ENCODE measurements at regions not wholly inside any gene's neighbourhood (a gene's known extent, or its start where the extent isn't known, plus 50 kb on each side); places are given as distances from the start of the nearest gene placed in this dataset.

DNA sequence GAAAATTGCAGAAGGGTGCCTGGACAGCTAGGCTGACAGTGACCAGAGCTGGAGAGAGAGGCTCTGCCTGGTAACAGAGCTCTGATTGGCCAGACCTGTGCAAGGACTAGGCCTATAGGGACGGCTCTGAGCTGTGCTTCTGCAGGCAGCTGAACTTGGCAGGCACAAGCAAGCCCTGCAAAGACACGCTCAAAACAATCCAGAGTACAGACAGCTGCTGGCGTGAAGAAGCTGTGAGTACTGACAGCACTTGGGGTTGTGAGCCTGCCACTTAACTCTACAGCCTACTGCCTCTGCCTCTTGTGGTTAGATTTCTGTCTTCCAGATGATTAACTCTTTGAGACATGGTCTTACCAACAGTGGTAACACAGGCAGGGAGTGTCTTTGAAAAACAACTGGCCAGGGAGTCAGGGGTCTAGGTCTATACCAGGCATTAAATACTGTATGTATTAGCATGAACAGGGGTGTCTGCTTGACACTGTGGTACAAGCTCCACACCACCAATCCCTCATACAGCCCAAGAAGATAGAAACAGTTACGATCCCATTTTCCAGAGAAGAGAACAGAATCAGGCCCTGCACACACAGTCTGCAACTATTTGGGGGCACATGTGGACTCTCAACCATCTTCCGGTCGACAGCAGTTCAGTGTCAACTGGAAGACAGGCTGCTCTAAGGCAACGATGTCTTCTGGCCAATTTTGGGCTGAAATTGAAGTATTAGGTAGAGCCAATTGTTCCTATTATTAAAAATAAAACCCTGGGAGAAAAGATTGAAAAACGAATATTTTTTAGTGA, 568.4 kb downstream of the TNS1 start:
- FAIRE-seq: peak; percentile 46

DNA sequence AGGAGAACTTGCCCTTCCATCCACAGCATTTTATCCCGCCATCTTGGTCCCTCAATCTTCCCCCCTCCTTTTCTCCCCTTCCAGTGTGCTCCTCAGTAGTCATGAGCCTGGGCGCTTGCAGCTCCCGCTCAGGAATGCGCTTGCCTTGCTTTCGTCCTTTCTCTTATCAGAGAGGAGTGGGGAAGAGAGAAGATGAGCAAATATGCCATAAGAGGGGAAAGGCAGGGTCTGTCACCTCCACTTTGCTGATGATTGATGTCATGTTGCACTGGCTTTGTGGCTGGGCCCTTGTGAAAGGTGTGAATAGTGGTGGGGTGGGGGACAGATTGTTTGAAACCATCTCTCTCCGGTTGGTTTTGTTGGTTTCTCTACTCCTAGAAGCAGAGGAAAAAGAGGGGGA, 569.3 kb downstream of the TNS1 start:
- no peak for FAIRE-seq

DNA sequence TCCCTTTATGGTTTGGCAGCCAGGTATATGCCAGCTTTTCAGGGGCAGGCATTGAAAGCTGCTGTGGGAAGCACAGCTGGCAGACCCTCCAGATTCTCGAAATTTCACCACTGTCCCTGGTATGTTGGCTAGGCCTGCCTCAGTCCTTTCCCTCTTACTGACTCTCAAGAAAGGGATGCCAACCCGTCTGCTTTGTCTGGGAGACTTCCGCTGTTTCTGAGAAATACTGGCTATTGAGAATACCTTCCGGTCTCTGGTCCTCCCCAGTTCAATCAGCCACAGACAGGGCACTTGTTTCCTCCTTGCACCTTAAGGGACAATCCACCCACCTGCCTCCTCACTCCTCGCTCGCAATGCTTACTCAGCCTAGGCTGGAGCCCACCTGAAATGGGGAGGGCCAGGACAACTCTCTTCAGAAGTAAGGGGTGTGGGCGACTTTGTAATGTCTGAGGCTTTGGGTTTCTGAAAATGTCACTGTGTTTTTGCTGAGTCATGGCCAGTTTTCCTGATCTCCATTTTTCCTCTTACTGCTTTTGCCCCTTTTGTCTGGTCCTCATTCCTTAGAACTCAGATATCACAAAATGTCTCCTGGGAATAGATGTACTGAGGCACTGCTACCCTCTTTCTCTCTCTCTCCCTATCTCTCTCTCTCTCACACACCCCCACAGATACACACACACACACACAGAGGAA, 571.1 kb downstream of the TNS1 start:
- no peak for FAIRE-seq

- no peak for FAIRE-seq
Observed at GRCh38 chr2:217430916-217431576, 571.2 kb upstream of the TNP1 start.

GRCh38 chr2:217429981-217430500, 570.2 kb upstream of the TNP1 start:
- FAIRE-seq: no peak

DNA sequence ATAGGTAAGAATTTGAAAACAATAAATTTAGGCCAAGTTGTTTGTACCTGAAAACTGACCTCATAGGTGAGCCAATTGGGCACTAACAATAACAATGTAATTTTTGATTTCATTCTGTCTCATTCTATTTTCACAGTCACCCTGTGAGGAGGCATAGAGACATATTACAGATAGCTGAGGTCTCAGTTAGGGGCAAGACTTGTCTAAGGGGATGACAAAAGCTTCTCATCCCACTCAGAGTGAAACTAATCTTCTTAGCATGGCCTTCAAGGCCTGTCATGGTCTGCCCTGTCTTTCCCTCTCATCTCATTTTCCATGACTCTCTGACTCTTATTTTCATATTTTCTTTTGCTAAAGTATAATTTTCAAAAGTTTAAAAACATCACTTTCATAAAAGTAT, 562.0 kb upstream of the TNP1 start:
- FAIRE-seq: no peak

GRCh38 chr2:217420854-217421253, 561.0 kb upstream of the TNP1 start:
- no peak for FAIRE-seq

DNA sequence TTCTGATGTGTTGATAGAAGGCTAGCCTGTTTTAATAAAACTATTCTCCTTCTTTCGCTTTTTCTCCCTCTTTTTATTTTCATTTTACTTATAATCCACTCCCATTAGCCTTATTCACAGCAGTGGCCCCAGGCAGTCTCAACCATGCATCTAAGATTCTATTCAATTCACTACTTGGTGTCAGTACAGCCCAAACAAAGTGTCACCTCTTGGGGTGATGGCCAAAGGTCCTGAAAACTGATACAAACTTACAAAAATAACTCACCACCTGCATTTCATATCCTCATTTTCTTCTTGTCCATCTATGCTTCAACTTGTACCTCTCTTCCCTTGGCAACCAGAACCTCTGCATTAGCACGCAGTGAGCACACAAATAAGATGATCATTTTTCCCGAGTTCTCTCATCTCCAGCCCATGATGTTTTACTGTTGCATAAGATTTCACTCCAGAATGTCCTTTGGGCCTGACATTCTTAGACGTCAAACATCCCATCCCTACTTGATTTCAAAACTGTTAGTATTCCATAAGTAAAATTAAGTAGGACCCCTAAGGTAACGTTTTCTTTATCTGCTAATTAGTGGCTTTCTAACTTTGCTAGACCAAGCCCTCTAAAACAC, 559.3 kb upstream of the TNP1 start:
- no peak for FAIRE-seq

DNA sequence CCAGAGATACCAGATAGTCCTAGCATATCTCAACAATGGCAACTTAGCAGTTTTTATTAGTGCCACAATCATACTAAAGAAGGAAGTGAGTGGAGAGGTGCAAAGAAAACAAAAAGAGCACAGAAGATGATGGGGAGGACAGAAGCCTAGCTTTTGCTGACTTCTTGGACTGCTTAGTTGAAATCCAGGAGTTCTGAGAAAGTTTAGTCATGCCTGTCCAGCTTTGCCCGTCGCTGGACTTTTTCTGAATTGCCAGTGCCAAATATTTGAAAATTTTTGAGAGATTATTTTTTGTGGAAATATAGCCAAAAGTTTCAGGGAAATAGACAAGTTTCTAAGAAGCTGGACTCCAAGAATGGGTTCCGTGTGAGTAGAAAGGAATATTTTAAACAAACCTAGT, 558.7 kb upstream of the TNP1 start:
- no peak for FAIRE-seq

DNA sequence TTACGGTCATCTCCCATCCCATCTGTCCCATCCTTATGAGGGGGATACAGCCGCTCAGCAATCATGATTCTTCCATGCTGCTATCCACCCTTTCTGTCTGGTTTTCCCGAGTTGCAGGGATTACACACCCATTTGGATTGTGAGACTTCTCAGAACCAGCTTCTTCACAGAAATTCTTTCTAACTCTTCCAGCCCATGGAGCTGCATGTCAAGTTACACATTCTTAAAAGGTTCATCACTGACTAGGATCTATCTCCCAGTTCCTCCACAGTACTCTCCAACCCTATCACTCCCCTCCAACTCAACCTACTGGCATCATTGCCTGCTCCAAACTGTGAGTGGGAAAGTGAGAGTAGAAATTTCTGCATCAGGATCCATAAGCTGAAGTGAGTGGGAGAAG, 558.2 kb upstream of the TNP1 start:
- FAIRE-seq: no peak

DNA sequence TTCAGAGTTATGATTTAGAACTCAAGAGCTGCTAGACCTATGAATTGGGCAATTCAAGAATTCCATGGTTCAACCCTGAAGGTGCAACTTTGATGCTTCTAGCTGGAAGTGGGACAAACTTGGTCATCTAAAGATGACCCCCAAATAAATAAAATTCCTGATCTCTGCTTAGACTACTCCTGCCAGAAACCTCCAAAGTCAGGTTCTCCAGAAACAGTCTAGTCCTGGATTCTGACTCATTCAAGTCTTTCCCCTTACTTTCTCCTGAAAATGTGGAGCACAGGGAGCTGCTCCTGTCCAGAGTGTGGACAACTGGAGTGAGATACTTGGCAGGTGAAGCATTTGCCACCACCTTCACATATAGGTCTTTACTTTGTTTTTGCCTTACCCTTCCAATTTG, 557.7 kb upstream of the TNP1 start:
- no peak for FAIRE-seq

GRCh38 chr2:217415316-217415715, 555.5 kb upstream of the TNP1 start:
- FAIRE-seq: no peak

DNA sequence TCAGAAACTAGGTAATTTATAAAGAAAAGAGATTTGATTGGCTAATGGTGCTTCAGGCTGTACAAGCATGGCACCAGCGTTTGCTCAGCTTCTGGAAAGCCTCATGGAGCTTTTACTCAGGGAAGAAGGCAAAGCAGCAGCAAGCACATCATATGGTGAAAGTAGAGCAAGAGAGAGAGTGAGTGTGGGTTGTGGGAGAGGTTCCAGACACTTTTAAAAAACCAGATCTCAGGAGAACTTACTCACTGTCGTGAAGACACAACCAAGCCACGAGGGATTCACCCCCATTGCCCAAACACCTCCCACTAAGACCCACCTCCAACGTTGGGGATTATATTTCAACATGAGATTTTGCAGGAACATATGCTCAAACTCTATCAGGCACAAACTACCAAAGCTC, 554.6 kb upstream of the TNP1 start:
- no peak for FAIRE-seq

DNA sequence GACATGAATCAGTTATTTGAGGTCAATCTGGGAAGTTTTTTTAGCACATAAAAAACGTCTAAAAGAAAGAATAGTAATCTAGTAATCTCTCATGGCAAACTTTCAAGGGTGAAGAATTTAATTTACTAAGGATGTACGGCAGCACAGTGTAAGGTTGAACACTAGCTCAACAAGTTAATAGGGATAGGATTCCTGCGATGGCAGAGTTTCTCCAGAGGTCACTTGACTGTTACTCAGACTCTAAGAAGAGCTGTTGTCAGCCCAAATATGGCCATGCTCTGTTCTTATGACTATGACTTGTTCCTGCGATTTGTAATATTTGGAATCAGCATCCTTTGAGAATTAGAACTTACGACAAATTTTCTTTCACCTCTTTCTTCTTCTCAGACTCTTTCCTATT, 553.3 kb upstream of the TNP1 start:
- FAIRE-seq: no peak

DNA sequence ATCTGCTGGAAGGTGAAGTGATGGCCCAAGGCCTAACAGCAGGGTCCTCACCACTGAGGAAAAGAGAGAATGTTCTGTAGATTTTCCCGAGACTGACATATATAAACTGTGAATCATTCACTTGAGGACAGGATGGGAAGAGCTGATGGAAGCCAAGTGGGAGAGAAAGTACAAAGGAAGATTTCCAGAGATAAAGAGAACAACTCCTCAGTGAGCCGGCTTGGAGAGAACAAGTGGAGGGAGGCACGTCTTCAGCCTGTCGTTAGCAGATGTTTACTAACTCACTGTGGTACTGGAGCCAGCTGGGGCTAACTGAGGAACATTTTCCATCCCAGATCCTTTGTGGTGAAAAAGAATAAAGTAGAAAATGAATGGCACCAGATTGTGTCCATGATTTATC, 552.9 kb upstream of the TNP1 start:
- no peak for FAIRE-seq

DNA sequence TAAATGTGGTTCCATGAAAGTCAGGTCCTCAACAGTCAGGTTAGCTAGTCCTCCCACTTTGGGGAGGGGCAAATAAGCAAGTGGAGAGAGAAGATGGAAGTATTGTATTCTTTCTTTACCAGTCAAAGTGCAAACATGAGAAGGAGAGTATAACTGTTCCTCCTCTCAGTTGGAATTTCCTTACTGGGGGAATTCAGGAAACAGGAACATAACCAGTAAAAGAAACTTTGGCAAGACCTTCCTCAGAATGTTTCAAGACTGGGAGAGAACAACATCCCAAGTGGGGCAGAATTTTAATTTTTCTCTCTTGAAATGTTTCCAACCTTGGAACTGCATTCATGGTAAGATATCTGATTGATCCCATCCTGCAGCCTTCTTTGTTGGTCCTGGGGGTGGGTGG, 552.4 kb upstream of the TNP1 start:
- FAIRE-seq: no peak

DNA sequence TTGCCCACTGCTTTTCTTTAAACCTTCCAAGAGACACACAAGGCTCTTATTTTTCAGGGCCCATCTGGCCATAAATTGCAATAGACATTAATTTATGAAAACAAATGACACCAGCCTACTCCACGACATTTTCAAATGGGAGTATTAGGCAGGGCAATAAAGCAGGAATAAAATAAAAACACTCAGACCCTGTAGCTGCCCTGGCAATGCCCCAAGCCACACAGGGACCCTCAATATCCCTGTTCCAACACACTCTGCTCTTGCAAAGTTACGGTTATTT, 550.8 kb upstream of the TNP1 start:
- no peak for FAIRE-seq

DNA sequence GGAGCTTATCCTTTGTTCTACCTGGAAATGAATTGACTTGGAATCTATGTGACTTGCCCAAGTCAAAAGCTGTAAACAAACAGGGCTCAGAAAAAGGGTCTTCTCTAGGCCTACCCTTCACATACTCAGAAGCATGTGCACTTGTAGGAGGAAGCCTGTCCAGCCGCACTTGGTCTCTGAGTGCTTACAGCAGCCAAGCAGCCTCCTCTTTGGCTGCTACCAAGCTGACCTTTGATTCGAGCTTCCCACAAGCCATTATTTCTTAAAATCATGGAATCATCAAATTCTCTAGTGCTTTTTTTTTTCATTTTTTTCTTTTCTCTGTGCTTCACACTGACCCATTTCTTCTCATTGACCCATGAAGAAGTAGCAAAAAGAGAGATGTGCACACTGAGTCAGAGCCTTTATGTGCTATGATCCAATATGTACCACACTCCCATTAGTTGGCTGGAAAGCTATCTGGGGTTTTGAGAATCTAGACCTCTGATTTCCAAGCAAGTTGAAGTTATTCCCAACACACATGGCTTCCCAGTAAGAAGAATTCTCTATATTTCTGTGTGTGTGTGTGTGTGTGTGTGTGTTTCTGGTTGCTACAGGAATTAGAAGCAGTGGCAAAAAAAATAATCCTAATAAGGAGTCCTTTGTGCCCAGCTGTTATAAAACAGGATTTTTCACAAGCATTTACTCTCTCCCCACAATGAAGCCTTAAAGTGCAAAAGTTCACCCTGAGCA, 550.3 kb upstream of the TNP1 start:
- no peak for FAIRE-seq

DNA sequence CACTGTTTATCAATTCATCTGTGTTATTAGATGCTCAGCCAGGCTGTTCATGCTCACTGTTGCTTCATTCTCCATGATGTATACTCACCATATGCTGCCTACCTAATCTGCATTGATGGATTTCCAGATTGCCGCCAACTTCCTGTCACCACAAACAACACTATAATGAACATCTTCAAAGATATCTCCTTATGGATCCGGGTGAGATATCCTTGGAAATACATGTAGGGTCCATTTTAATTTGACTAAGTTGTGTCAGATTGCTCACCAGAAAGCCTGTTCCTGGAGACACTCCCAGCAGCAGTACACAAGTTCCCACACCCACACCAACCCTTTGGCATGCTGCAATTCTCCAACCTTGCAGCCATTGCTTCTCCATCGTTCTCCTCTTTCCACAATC, 547.5 kb upstream of the TNP1 start:
- no peak for FAIRE-seq

DNA sequence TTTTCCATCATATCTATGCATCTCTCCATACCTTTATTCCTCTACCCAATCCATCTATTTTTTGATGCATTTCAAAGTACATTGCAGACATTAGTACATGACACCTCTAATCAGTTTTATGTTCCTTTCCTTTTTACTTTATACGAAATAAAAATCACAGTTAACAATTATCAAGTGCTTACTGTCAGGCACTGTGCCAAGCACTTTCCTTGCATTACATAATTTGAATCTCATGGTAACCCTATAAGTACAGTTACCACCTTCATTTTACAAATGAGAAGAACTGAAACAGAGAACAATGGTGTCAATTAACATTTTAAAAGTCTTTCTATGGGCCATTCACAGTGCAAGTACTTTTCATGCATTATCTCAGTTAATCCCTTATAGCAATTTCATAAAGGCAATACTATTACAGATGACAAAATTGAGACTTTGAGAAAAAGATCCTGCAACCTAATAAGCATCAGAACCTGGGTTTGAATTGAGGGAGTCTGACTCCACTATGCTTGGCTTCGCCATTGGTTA, 544.4 kb upstream of the TNP1 start:
- FAIRE-seq: no peak

GRCh38 chr2:217402761-217403383, 543.0 kb upstream of the TNP1 start:
- no peak for FAIRE-seq

DNA sequence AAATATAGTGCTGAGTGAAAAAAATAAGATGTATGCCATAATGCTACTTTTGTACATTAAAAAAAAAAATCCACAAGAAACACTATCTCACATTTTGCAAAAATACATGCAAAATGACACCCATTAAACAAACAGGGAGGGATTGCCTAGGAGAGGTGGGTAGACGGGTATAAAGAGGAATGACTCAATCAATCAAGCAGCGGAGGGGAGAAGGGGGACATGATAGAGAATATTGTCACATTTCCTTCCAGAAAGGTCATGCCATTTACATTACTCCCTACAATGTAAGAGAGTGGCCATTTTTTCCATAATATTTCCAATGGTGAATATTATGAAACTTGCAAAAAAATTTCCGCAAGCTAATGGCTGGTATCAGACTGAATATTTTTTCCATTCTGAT, 542.3 kb upstream of the TNP1 start:
- no peak for FAIRE-seq

Measured in TTC549 (cell line).